ENCODE measurements at regions not wholly inside any gene's neighbourhood (a gene's known extent, or its start where the extent isn't known, plus 50 kb on each side); places are given as distances from the start of the nearest gene placed in this dataset.

GRCh38 chr11:64445651-64446050 lies 86.7 kb downstream of the RPS6KA4 start:
- peaks cover 29% of the 10 kb centered on the region for H3K27me3 Mint-ChIP-seq (ENCODE audit: low read depth)
- peaks cover 25% of the 10 kb centered on the region for H3K4me1 Mint-ChIP-seq
- no peak overlapping the region for H3K4me3 Mint-ChIP-seq
- no peaks in the 10 kb centered on the region for H3K9me3 Mint-ChIP-seq
- no peak overlapping the region for H3K27ac Mint-ChIP-seq (ENCODE audit: unreplicated experiment)
- no peaks in the 10 kb centered on the region for H3K36me3 Mint-ChIP-seq (ENCODE audit: low read depth)
- no peak for TF ChIP-seq CTCF (conservative IDR thresholded peaks at IDR 0.05)
- DNase-seq (ENCODE audit: low read depth, low spot score): no peak

GRCh38 chr11:64447831-64448598 lies 89.1 kb downstream of the RPS6KA4 start:
- no peak overlapping the region for H3K27ac Mint-ChIP-seq (ENCODE audit: unreplicated experiment)
- no peak for DNase-seq (ENCODE audit: low read depth, low spot score)
- peaks cover 18% of the 10 kb centered on the region for H3K4me1 Mint-ChIP-seq
- H3K27me3 Mint-ChIP-seq (ENCODE audit: low read depth): peaks cover 29% of the 10 kb centered on the region
- no peaks in the 10 kb centered on the region for H3K36me3 Mint-ChIP-seq (ENCODE audit: low read depth)
- H3K9me3 Mint-ChIP-seq: no peaks in the 10 kb centered on the region
- TF ChIP-seq CTCF (conservative IDR thresholded peaks at IDR 0.05): no peak
- no peak overlapping the region for H3K4me3 Mint-ChIP-seq

GRCh38 chr11:64448599-64449380 lies 89.8 kb downstream of the RPS6KA4 start:
- Mint-ChIP-seq H3K9me3 (no peaks in the 10 kb centered on the region), H3K4me1 (peaks cover 18% of the 10 kb centered on the region), H3K27me3 (ENCODE audit: low read depth) (peaks cover 29% of the 10 kb centered on the region), H3K27ac (ENCODE audit: unreplicated experiment) (no peak overlapping the region), H3K4me3 (peak overlapping the region; percentile 59), H3K36me3 (ENCODE audit: low read depth) (no peaks in the 10 kb centered on the region)
- TF ChIP-seq CTCF (conservative IDR thresholded peaks at IDR 0.05): peak; percentile 85
- DNase-seq (ENCODE audit: low read depth, low spot score): peak; percentile 87

- peak; percentile 80 for DNase-seq (ENCODE audit: low read depth, low spot score)
- H3K27ac Mint-ChIP-seq (ENCODE audit: unreplicated experiment): no peak overlapping the region
- no peaks in the 10 kb centered on the region for H3K9me3 Mint-ChIP-seq
- H3K4me3 Mint-ChIP-seq: peak overlapping the region; percentile 49
- H3K27me3 Mint-ChIP-seq (ENCODE audit: low read depth): peaks cover 29% of the 10 kb centered on the region
- TF ChIP-seq CTCF (conservative IDR thresholded peaks at IDR 0.05): peak; percentile 89
- peaks cover 18% of the 10 kb centered on the region for H3K4me1 Mint-ChIP-seq
- H3K36me3 Mint-ChIP-seq (ENCODE audit: low read depth): no peaks in the 10 kb centered on the region
These were observed 90.6 kb downstream of the RPS6KA4 start for GRCh38 chr11:64449381-64450167.

- H3K27me3 Mint-ChIP-seq (ENCODE audit: low read depth): peaks cover 29% of the 10 kb centered on the region
- DNase-seq (ENCODE audit: low read depth, low spot score): no peak
- no peak overlapping the region for H3K27ac Mint-ChIP-seq (ENCODE audit: unreplicated experiment)
- TF ChIP-seq CTCF (conservative IDR thresholded peaks at IDR 0.05): no peak
- H3K4me3 Mint-ChIP-seq: no peak overlapping the region
- no peaks in the 10 kb centered on the region for H3K36me3 Mint-ChIP-seq (ENCODE audit: low read depth)
- peaks cover 18% of the 10 kb centered on the region for H3K4me1 Mint-ChIP-seq
- H3K9me3 Mint-ChIP-seq: no peaks in the 10 kb centered on the region
These were observed 91.2 kb downstream of the RPS6KA4 start for GRCh38 chr11:64450168-64450560.
